ENCODE measurements at regions not wholly inside any gene's neighbourhood (a gene's known extent, or its start where the extent isn't known, plus 50 kb on each side); places are given as distances from the start of the nearest gene placed in this dataset.
"Not testable (repeated sequence)": the region's sequence is repeated elsewhere in the genome, so short reads cannot be mapped to it uniquely, and the experiment has no call there.

GRCh38 chr11:42337786-42338455, 878.5 kb upstream of the LRRC4C start:
- no peak for DNase-seq

DNA sequence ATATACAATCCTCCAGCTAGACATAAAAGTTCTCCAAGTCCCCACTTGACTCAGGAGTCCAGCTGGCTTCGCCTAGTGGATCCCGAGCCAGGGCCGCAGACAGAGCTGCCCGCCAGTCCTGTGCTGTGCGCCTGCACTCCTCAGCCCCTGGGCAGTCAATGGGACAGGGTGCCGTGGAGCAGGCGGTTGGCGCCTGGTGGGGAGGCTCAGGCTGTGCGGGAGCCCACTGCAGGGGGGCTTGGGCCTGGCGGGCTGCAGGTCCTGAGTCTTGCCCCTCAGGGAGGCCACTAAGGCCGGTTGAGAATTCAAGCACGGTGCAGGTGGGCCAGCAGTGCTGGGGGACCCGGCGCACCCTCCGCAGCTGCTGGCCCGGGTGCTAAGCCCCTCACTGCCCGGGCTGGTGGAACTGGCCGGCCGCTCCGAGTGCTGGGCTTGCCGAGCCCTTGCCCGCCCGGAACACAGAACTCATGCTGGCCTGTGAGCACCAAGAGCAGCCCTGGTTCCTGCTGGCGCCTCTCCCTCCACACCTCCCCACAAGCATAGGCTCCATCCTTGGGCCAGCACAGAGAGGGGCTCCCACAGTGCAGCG, 884.8 kb upstream of the LRRC4C start:
- no peak for DNase-seq

DNA sequence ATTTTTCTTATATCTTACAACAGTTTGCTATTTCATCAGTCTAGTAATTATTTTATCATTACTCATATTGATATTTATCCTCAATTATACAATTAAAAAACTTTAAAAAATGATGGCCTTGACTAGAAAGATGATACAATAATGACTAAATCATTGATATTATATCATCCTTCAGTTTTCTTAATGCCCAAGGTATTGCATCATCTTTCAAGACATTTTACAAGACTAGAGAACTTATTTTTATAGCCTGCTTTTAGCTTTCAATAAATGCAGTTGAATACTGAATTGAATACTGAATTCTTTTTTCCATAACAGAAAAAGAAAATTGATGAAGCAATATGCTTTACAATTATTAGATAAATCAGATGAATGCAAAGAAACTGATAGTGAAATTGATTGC, 886.5 kb upstream of the LRRC4C start:
- DNase-seq = no peak

- DNase-seq = no peak
Observed at GRCh38 chr11:42363701-42364100, 904.2 kb upstream of the LRRC4C start.

GRCh38 chr11:42390116-42390515, 921.7 kb upstream of the API5 start:
- DNase-seq = no peak

- no peak for DNase-seq
Observed at GRCh38 chr11:42397483-42397882, 914.3 kb upstream of the API5 start.

- no peak for DNase-seq
Observed at GRCh38 chr11:42407341-42407740, 904.5 kb upstream of the API5 start.

DNA sequence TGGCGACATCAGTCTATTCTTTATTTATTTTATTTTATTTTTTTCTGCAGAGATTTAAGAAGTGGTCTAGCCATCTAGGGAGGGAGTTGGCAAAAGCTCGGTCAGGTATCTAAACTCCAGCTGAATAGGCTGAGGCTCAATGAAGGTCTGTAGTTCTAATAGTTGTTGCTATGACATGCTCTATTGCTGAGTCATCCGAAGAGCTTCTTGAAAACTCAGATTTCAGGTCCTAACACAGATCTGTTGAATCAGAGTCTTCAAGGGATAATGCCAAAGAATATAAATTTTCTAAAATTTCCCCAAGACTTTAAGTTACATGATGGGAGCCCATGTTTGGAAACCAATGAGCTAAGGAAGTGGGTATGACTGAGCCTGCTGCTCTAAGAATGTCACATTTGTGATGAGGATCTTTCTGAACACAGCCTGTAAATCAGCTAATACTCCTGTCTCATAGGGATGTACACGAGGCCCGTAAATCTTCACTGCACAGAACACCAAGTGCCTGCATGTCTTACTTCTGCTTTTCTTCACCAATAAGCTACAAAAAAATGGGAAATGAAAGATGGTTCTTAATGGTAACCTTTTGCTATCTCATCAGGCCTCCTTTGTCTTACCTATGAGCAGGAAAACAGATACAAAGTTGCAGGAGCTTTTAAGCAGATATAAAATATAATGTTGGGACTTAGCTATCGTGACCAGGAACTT, 901.4 kb upstream of the API5 start:
- DNase-seq = no peak

DNA sequence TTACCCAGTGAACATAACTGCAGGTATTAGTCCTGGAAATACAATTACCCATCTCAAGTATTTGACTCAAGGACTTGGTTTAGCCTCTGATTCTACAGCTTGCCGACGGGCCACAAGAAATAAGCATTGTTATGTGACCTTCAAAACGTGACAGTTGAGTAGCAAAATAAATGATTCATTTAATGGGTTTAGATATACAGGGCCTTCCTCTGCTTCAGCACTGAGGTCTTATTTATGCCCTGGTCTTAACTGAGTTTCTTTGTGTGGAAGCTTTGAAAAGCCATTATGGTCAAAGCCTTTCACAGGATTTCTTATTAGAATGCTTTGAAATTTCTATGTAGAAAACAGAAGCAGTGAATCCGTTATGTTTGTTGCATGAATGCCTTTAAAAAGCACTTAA, 899.2 kb upstream of the API5 start:
- no peak for DNase-seq

GRCh38 chr11:42417691-42418090, 894.1 kb upstream of the API5 start:
- no peak for DNase-seq

DNA sequence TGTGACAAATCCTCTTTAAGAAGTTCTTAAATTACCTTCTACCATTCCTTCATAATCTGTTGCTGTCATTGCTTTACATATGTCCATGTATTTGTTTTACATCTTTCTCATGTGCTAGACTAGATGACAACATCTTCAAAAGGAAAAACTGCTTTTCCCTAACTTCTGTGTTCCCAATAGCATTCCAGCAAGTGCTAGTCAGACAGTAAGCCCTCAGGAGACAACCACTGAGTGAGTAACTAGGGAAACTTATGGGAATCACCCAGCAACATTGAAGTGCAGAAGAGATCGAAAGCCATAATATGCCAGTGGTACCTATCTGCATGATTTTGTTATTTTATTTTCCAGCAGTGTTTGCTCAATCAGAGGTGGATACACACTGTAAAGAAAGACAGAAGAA, 889.7 kb upstream of the API5 start:
- no peak for DNase-seq

DNA sequence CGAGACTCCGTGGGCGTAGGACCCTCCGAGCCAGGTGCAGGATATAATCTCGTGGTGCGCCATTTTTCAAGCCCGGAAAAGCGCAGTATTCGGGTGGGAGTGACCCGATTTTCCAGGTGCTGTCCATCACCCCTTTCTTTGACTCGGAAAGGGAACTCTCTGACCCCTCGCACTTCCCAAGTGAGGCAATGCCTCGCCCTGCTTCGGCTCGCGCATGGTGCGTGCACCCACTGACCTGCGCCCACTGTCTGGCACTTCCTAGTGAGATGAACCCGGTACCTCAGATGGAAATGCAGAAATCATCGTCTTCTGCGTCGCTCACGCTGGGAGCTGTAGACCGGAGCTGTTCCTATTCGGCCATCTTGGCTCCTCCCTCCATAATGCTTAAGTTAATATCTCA, 876.9 kb upstream of the API5 start:
- not testable (repeated sequence) for DNase-seq

GRCh38 chr11:42444406-42444805, 867.4 kb upstream of the API5 start:
- DNase-seq = no peak

DNA sequence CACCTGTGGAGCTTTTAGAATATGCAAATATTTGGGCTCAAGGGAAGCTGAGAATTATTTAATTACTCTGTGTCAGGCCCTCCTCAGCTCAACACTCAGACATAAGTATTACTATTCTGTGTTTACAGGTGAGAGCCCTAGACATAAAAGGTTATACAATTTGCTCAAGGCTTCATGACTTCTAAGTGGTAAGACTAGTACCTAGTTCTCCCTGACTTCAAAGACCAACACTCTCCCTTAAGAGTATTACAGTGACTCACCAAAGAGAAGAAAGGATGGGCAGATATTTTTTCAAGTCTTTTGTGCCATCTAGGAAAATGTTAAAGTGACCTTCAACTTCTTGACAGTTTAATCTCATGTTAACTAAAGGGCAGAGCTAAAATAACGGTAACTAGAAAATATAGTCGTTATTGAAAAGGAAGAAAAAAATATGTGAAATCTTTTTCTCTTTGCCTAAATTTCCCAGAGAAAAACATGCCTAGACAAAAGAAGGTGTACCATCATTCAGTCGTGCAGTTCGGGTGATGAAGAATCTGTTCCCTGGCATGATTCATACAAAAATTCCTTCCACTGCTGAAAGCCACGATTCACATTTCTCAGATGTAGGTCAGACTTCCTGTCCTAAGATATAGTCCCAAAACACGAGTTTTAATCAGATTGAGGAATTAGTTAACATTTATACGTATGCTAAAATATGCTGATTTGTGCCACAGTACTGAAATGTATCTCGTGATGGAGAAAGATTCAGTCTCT, 849.1 kb upstream of the API5 start:
- DNase-seq = no peak

- DNase-seq = no peak
Observed at GRCh38 chr11:42465623-42466022, 846.2 kb upstream of the API5 start.

DNA sequence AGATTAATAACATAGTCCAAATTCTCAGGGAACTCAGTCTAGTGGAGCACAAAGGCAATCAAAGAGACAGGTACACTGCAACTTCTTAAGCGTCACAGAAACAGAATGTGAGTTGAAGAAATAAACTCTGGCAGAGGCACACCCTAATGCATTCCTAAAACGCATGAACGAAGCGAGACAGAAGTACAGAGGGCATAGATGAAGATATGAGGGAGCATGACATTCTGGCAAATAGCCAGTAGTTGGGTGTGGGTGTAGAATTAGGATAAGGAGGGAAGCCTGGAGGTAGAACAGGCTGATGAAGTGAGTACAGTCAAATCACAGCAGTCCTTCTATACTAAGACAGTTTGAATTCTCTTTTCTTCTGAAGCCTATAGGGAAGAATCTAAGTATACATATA, 838.7 kb upstream of the API5 start:
- no peak for DNase-seq

GRCh38 chr11:42482822-42483221, 829.0 kb upstream of the API5 start:
- no peak for DNase-seq

DNA sequence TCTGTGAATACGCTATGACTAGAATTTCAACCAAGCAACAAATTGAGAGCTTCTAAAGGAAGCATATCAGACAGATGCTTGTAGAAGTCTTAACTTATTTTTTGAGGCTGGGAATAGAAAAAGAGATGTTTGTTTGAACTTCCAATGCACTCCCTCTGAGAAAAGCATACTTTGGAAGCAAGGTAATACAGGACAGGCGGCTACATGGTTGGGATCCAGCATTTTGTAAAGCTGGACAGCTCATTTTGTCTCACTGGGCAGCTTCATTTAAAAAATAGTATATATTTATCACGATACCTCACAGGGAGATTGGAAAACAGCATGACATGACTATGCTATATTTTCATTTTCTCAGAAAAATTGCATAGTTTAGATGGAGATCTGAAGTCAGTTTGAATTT, 821.3 kb upstream of the API5 start:
- no peak for DNase-seq

DNA sequence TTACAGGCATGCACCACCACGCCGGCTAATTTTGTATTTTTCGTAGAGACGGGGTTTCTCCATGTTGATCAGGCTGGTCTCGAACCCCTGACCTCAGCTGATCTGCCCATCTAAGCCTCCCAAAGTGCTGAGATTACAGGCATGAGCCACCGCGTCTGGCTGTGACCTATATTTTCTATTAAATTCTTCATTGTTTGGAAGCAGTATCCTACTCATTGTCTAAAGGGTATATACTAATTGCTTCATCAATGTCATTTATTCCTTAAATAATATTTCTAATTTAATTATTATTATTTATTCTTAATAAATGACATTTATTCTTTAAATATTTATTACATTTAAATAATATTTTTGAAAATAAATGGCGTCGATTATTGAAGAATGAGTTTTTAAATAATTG, 817.3 kb upstream of the API5 start:
- no peak for DNase-seq

DNA sequence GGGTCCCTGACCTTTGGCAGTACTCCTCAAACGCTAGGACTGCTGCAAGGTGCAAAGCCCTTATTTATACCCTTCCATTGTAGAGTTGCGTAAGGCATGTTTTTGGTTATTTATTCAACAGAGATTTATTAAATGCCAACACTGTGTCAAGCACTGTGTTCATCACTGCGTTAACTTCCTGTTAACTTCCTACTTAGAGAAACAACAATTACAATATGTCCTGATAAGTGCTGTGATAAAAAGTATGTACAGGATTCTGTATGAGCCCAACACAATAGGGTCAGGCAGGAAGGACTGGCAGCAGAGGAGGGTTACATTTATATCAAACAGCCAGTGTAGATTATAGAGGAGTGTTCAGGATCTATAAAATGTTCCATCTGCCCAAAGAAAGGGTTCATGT, 812.8 kb upstream of the API5 start:
- DNase-seq = no peak

DNA sequence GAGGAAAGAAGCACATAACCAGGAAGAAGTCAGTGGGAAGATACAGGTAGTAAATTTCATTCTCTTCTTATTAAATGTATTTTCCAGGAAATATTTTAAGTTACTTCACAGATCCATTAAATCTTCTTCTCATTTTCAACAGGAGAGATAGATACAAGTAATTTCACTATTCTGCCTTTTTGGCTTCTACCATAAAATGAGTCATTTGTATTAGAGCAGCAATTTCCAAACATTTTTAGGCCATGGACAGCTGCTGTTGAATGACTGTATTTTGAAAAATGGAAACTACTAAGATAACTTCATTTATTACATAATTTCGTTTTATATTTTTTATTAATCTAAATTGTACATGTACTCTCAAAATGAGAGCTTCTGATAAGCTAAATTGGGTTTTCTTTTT, 809.6 kb upstream of the API5 start:
- DNase-seq = no peak

GRCh38 chr11:42521994-42522393, 789.8 kb upstream of the API5 start:
- DNase-seq = no peak

- peak; percentile 50 for DNase-seq
Observed at GRCh38 chr11:42524534-42525227, 787.1 kb upstream of the API5 start.

Measured in activated CD4-positive, alpha-beta T cell treated with anti-CD3 and anti-CD28 coated beads, Interleukin-10, Interleukin-2, amounts not matched to agents 100 ng/mL and 50 ng/mL, durations not matched to agents 16 hours and 8 hours (primary cell).